Fibroblast of upper back skin (primary cell): ENCODE measurements at regions not wholly inside any gene's neighbourhood (a gene's known extent, or its start where the extent isn't known, plus 50 kb on each side); places are given as distances from the start of the nearest gene placed in this dataset.
A peak's percentile ranks its signal among the peaks of the same experiment; 100 is the strongest.
"Not testable (repeated sequence)": the region's sequence is repeated elsewhere in the genome, so short reads cannot be mapped to it uniquely, and the experiment has no call there.

Experiments used
- DNase-seq: peaks from one replicate; pipeline ENCODE4 v3.0.0-alpha.2; 2013

DNA sequence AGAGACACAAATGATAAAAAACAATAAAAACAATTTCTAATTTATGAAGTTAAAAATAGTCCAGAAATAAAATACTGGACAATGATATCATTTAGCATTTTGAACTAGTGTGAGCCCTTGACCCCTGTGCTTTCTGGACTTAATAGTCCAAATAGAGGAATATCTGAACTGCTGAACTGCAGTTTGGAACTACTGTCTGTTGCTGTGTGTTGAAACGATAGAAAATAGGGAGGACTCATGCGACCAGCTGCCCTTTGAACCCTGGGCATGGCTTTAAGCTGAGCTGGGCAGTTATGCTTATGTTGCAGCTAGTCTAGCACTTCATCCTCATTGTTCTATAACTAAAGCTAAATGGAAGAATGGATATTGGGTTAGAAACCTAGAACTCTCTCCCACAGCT is 99.5 kb downstream of the FMR1NB start:
- DNase-seq, result no peak

DNA sequence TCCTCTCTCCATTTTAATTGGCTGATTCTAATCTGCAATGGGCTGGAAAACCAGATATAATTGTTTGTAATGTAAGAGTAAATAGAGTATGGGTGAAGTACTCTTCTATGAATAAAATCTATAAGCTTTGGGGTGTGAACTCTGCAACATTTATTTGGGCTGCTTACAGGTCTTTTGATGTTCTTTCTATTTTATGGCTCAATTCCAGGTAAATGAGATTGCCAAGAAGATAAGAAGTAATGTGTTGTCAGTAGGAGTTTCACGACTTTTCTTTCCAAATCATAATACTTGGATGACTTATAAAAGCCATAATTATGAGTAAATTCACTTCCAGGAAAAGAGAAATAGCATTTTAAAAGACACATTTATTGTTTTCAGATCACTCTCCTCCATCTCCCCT is 103.5 kb downstream of the FMR1NB start:
- DNase-seq, result no peak

DNA sequence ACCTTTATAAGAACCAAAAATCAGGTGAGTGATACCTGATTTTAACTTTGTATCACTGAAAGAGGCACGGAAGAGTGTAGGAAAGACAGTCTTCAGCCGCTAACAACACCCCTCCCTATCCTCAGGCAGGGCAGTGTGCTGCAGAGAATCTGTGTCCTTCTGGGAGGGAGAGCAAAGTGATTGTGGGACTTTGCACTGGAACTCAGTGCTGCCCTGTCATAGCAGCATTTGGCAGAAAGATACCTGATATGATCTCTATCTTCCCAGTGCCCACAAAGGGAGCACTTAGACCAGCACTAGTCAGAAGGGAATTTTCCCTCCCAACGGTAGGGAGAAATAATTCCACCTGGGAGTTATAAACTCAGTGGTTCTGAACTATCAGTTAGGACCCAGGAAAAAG is 139.0 kb downstream of the FMR1NB start:
- DNase-seq, result no peak

DNA sequence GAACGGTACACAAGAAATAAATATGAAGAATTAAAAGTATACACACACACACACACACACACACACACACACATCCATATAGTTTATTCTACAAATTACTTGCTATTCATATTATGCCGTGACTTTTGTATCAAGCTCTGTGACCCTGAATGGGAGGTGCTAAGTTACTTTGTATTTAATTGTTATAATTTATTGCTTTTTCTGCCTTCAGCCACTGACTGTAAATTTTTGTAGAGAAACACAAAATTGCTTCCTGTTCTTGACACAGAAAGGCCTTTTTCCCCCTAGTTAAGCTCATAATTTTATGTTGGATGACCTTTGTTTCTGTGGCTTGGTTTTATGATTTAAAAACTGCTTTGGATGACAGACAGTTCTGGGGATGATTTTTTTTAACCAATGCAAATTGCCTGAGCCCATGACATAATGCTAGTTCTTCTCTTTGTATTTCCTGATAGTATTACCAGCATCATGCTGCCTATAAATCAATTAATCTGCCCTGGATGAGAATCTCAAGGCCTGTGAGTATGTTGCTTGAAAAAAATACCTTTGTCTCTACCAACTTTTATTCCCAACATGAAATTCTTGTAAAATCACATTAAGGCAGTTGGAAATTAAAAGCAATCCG is 140.0 kb downstream of the FMR1NB start:
- DNase-seq, result no peak

DNA sequence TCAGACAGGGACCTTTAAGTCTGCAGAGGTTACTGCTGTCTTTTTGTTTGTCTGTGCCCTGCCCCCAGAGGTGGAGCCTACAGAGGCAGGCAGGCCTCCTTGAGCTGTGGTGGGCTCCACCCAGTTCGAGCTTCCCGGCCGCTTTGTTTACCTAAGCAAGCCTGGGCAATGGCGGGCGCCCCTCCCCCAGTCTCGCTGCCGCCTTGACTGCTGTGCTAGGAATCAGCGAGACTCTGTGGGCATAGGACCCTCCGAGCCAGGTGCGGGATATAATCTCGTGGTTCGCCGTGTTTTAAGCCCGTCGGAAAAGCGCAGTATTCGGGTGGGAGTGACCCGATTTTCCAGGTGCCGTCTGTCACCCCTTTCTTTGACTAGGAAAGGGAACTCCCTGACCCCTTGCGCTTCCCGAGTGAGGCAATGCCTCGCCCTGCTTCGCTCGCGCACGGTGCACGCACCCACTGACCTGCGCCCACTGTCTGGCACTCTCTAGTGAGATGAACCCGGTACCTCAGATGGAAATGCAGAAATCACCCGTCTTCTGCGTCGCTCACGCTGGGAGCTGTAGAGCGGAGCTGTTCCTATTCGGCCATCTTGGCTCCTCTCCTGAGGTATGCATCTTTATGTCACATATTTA is 147.9 kb downstream of the FMR1NB start:
- DNase-seq, result not testable (repeated sequence)

DNA sequence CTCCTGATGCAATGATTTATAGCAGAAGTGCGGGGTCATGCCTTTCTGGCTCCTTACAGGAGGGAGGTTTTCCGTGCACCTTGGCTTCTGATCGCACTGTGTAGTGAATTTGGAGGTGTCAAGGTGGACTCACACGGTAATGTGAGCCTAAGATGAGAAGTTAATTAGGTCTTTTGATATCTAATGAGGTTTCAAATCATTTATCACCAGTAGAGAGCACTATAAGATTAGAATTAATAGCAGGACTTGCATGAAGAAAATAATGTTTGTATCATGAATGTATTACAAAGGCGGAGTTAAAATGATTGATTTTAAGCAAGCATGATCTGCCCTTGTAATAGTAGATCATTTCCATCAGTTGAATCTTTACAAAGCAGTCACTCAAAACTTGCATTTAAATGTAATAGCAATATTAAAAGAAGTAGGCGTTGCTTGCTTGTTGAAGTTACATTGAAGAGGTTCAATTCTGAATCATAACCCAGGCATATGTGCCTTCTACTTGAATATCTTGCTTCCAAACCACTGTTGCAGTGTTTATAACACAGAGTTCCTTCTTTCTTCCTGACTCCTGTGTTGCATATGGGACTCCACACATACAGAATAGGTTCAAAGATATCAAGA is 152.1 kb downstream of the FMR1NB start:
- DNase-seq, result peak; percentile 4

DNA sequence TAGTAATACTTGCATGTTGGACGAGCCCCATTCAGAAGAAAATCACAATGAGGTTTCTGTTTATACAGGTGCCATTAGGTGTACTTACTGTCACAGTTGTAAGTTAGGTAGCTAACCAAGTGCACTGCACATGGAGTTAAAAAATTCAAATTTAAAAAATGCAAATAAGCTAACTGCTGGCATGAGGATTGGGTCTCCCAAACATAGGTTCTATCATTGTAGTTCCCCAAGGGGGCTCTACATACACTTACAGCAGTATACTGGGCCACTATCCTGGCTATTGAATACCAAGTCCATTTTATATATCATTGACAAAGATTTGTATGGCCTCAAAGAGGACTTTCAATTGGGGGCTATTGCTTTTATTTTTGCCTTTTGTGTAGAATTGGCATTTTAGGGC is 153.4 kb downstream of the FMR1NB start:
- DNase-seq, result no peak

DNA sequence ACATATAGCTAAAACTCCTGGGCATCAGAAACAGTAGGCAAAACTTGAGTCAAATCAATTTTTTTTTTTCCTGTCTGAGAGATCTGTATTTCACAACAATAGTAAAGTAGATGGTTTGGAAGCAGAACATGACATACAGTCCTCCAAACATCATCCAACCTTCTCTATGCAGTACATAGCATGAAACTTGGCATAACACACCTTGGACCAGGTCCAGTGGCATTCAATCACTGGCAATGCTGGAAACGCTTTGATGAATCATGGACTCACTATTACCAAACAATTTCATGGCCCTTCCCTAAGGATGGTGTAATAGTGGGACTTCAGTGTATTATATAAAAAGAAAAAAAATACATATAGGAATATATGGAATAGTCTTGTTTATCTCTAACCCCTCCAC is 154.6 kb downstream of the FMR1NB start:
- DNase-seq, result peak; percentile 85

DNA sequence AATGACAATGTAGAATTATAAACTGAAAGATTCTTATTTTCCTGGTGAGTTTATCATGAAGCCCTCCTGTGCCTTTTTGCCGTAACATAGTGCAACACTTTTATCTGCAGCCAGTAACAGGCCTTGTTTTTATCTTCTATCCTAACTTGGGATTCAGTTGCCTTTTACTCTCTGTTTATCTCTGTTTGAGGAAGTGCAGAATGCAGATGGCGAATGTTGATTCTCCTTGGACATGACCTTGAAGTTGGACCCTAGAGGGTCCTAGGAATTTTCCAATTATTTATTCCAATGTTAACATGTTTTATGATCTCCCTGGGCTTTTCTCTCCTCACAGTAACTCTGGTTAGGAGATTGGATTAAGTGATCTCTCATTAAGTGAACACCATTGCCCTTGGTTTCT is 165.0 kb downstream of the FMR1NB start:
- DNase-seq, result no peak

DNA sequence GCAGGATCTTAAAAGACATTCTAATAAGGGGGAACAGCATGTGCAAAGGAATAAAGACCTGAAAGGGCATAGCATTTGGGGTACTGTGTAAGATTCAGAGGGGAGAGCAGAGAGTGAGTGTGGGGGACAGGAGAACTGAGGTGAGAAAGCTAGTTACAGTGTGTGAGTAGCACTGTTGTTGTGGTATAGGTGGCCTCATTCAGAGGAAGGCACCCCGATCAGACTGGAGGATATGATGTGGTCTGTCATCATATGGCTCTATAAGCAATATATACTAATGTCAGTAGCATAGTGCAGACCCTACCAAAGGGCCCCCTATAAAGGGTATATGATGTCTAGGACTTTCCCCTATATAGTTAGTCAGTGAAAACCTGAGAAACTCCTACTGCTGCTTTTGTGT is 175.8 kb downstream of the FMR1NB start:
- no peak for DNase-seq

DNA sequence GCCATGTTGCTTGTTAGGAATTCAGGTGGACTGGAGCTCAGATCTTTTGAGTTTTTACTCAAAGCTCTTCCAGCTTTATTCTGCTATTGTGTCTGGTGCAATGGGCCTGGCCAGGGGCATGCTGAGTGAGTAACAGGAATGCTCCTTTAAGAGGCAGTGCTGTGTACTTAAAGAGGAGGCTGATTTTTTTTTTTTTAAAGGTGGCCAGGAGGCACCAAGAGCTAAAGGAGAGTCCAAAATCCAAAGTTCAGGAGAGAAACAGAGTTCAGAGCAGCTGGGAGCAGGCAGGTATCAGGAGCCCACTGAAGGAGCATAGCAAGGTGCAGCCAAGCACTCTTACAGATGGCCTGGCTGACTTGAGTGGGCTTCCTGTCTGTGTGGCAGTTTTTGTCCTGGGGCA is 178.7 kb downstream of the FMR1NB start:
- DNase-seq, result no peak

DNA sequence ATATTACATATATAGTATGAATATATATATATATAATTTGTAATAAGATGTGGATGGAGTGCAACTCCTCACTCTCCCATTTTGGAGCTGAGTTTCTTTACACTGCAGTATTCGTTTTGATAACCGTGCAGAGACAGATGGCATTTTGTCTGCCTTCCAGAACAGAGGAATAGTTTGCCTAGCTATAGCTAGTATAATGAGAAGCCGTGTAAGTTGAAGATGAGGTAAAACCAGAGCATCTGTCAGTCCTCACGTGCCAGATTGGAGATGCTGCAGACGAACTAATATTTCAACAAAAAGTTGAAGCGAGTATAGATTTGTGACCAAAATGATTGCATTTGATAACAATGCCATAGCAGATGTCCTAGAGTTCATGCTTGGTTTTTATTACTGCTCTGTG is 180.6 kb downstream of the FMR1NB start:
- DNase-seq, result no peak

DNA sequence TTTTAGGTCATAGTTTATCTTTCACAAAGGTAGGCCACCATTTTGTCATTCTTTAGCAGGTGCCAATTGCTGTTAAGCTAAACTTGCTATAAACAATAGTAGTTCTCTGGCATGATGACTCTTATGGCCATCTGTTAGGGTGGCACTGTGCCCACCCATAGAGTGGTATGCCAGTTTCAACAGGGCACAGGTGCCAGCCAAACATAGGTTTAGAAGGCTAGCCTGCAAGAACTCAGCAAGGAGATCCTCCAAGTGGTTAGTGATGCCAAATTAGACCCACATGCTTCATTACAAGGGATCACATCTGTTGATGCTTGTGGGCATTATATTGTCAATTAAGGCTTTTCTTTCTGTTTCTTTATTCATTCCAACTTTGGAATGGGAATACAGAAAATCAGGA is 204.5 kb downstream of the FMR1NB start:
- no peak for DNase-seq

DNA sequence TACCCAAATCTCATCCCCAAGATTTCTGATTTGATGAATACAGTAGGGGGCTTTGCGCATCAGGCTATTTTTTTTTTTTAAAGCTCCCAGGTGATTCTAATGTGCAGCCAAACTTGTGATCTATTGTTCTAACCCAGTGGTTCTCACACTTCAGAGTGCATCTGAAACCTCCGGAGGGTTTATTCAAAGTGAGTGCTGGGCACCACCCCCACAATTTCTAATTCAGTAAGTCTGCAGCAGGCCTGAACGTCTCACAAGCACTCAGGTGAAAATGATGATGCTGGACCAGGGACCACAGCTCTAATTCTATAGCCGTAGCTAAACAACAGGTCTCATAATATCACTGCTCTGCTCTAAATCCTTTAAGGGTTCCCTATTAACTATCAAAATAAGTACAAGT is 211.4 kb downstream of the FMR1NB start:
- no peak for DNase-seq

DNA sequence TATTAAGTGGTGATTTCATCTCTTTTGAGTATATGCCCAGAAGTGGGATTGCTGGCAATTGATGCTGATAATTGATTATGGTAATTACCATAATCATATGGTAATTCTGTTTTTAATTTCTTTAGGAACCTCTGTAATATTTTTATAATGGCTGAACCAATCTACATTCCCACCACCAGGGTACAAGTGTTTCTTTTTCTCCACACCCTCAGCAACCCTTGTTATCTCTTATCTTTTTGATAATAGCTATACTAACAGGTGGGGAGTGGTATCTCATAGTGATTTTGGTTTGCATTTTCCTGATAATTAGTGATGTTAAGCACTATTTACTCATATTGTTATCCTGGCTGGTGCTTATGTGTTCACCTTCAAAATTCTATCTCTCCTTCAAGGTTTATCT is 212.6 kb downstream of the FMR1NB start:
- no peak for DNase-seq

DNA sequence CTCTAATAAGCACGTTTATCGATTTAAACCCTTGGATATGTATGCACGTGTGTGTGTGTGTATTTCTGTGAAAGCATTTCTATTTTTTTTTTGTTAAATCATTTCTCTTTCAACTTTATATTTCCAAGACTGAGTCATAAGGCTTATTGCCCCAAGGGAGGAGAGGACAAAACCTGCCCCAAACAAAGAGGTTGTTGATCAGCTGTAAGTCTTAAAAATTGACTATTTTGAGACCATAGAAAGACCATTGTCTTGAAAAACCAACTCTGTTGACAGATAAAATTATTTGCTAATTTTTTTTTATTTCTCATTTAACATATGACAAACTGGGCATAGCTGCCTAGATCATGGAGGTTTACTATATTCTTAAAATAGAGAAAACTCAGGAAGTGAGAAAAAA is 222.4 kb downstream of the FMR1NB start:
- DNase-seq, result no peak

DNA sequence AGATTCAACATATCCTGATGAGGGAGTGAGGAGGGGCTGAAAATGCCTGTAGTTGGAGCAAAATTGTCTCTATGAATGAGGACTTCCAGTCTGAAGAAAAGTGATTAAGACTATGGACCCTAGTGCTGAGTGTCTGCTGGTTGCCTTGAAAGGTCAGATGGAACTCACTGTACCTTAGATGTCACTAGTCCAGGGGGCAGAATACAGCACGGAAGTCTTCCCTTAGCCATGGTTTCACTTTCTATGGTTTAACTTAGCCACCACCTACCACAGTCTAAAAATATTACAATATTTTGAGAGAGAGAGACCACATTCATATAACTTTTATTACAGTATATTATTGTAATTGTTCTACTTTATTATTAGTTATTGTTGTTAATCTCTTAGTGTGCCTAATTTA is 223.1 kb downstream of the FMR1NB start:
- DNase-seq, result no peak

DNA sequence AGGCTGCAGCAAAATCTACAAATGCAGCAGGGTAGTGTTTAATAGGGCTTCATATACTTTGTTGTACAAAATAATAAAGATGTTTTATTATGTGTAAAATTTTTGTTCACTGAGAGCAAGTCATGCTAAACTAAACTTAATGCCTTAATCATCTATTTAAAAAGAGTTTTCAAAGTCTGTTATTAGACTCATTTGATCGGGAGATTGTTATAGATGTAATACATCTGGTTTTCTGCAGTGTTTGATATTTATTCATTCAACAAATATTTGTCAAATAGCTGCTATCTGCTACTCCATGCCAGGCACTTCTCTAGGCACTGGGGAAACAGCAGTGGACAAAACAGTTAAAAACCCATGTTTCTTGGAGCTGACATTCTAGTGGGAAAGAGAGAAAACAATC is 233.6 kb downstream of the FMR1NB start:
- DNase-seq, result no peak

DNA sequence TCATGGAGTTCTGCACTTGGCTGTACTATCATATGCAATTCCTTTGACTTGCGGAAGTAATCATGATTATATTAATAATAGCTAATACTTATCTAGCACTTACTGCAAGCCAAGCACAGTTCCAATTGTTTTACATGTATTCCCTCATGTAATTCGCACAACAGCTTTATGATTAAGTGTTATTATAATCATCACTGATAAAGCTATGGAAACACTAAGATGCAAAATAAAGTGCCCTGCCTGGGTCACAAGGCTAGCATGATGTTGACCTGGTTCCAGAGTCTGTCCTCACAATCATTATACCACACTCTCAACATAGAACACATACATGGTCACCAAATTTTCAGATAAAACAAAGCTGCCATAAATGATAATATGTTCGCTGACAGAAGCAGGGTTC is 234.6 kb downstream of the FMR1NB start:
- no peak for DNase-seq

DNA sequence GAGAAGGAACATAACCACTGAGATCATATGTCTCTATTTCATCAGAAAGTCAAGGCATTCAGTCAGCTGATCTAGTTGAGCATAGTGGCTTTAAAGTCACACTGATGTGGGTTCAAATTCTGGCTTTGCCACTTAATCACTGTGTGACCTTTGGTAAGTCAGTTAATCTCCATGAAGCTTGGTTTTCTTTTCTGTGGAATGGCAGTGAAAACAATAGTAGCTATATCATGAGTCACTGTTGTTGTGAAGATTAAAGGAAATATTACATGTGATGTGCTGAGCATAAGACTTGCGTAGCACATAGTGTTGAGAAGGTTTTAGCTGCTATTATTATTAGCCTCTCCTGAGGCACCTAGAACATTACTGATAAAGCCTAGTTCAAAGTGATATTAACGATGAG is 242.2 kb downstream of the FMR1NB start:
- no peak for DNase-seq

DNA sequence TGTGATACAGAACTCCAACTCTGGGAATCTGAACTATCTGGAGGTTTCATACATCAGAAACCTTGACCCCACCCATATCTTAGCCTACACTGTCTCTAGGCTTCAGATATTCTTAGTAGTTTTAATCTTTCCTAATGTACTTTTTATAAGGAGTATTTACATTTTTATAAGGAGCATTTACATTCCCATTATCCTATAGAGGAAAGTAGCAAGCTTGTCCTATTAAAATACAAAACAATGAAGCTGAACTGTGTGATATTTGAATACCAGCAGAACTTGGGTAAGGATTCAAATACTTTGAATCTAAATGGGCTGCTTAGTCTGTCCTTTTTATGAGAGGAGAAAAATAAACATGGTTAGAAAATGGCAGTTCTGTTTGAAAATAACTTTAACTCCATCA is 247.4 kb downstream of the FMR1NB start:
- DNase-seq, result no peak

DNA sequence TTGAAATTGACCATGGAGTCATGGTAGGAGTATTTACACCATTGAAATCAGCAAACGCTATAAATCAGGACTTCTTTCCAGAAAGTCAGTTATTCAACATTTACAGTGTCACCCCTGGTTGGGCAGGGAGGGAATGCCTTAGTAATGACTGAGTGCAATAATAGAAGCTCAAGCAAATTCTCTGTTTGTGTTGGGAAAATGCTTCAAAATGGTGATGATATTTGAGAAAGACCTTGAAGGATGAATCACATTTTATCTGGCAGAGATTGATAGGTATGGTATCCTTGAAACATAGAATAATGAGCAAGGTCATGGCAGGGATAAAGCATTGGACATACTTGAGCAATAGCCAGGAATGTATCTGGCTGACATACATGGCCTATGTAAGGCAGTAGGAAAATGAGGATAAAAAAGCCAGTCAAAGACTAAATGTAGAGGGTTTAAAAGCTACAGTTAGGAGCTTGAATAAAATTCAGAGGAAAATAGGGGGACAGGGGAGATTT is 248.7 kb downstream of the FMR1NB start:
- peak; percentile 76 for DNase-seq

DNA sequence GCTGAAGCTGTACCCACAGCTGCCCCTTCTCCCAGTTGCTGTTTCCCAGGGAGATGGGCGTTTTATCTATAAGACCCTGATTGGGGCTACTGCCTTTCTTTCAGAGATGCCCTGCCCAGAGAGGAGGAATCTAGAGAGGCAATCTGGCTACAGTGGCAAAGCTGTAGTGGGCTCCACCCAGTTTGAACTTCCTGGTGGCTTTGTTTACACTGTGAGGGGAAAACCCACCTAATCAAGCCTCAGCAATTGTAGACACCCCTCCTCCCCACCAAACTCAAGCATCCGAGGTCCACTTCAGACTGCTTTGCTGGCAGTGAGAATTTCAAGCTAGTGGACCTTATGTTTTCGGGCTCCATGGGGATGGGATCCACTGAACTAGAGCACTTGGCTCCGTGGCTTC is 240.4 kb upstream of the AFF2 start:
- no peak for DNase-seq

DNA sequence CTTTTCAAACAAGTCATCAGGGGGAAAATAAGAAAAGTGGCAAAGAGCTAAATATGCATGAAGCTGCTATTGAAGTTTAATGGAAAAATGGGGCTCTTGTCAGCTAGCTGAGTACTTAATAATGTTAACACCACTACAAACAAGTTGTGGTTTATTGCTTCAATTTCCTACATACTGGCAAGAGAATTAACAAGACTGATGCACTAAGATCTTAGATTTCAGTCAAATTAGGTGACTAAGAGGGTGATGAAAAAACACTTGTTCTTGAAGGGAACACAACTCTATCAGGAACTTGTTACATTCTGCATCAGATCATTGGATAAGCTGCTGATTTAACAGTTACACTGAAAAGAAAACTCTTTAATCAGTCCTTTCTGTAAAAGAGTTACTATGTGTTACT is 234.6 kb upstream of the AFF2 start:
- DNase-seq, result no peak

DNA sequence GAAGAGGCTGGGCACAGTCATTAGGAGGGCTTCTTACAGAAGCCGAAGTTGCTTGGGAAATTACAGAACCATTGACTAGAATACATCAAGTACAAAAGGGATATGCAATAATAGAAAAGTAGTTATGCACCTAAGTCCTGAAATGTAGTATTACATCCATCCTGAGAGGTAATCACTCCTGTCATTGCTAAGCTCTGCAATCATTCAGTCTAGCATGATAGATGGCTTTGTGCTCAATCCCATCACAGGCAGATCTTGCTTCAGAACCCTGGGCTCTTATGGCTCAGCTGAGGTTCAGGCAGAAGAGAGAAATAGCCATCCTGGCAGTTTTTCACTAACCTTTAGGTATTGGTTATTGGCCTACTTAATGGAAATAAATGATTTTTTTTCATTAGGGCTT is 231.7 kb upstream of the AFF2 start:
- no peak for DNase-seq
